Tibial nerve (tissue), 4 donors: ENCODE measurements at regions not wholly inside any gene's neighbourhood (a gene's known extent, or its start where the extent isn't known, plus 50 kb on each side); places are given as distances from the start of the nearest gene placed in this dataset.
"Not testable (repeated sequence)": the region's sequence is repeated elsewhere in the genome, so short reads cannot be mapped to it uniquely, and the experiment has no call there.

ENCODE experiments used
- DNase-seq, 2 donors: peaks; one replicate each; pipeline ENCODE4 v3.0.0-alpha.2; 2019; ENCODE audit warnings: low spot score in 2 of 2
- H3K27ac ChIP-seq, 4 donors: fragments of 200-600 bp; sonication (generic) in 3 of 4; one replicate each; pipeline ENCODE4 v1.5.1; 2017 to 2019; ENCODE audit warnings: mild to moderate bottlenecking in 1 of 4
- H3K27me3 ChIP-seq, 2 donors: fragments of 200-600 bp; sonication (generic) in 1 of 2; one replicate each; pipeline versions ENCODE4 v1.5.1 to v1.6.0; 2017 to 2019
- H3K36me3 ChIP-seq, 3 donors: fragments of 200-600 bp; sonication (generic); one replicate each; pipeline ENCODE4 v1.5.1; 2018 to 2019
- H3K4me1 ChIP-seq, 4 donors: fragments of 200-600 bp; sonication (generic) in 3 of 4; one replicate each; pipeline ENCODE4 v1.5.1; 2017 to 2019
- H3K4me3 ChIP-seq, 4 donors: fragments of 200-600 bp; sonication (generic) in 3 of 4; one replicate each; pipeline ENCODE4 v1.5.1; 2017 to 2019; ENCODE audit warnings: mild to moderate bottlenecking in 1 of 4, moderate library complexity in 1 of 4
- H3K9me3 ChIP-seq, 4 donors: fragments of 200-600 bp; sonication (generic) in 3 of 4; one replicate each; pipeline ENCODE4 v1.5.1; 2017 to 2019
- CTCF ChIP-seq, 5 experiments: fragments of 200-600 bp in 3 of 5; fragments of 450-650 bp in 2 of 5; sonication (generic) in 3 of 5; IDR thresholded peaks; one replicate each; pipeline ENCODE4 v1.5.1; 2016 to 2019; ENCODE audit warnings: antibody characterized with exemption in 5 of 5, mild to moderate bottlenecking in 3 of 5, moderate library complexity in 2 of 5
- EP300 ChIP-seq, 2 donors: sonication (generic); formaldehyde crosslinking; IDR thresholded peaks; one replicate each; pipeline ENCODE4 v1.6.1; 2017; ENCODE audit warnings: antibody characterized with exemption in 2 of 2, mild to moderate bottlenecking in 1 of 2
- POLR2A ChIP-seq, 2 donors: fragments of 450-650 bp; IDR thresholded peaks; one replicate each; pipeline ENCODE4 v1.6.1; 2017; ENCODE audit warnings: antibody characterized with exemption in 2 of 2, mild to moderate bottlenecking in 2 of 2, moderate library complexity in 2 of 2
- WGBS, 2 donors: methylation state at CpG; one replicate each; pipeline ENCODE4 v1.1.5; 2018; 5-methylcytosine and 5-hydroxymethylcytosine counted together

- H3K4me1 ChIP-seq = peaks cover 0 to 15% (median 0%) of the 10 kb centered on the region in 4 donors
- DNase-seq = peak; percentile 81 to 82
- peak; percentile 3 to 57 for TF ChIP-seq EP300 (IDR thresholded peaks at IDR 0.05)
- TF ChIP-seq CTCF (IDR thresholded peaks at IDR 0.05) = peak in 1 of 5 experiments; percentile 12
- peak in 1 of 2 donors; percentile 57 for TF ChIP-seq POLR2A (IDR thresholded peaks at IDR 0.05)
- peak overlapping the region; percentile 49 to 77 (median 66) for H3K4me3 ChIP-seq
- peak overlapping the region; percentile 90 to 95 (median 92) for H3K27ac ChIP-seq
- not testable (repeated sequence) for H3K36me3 ChIP-seq, H3K27me3 ChIP-seq, H3K9me3 ChIP-seq
- 0 to 24% methylated on average over 36 to 77 of the region's 110 CpGs for WGBS, 2 donors
These were observed 308.6 kb downstream of the ZNF37A start for GRCh38 chr10:38402442-38403346.

DNA sequence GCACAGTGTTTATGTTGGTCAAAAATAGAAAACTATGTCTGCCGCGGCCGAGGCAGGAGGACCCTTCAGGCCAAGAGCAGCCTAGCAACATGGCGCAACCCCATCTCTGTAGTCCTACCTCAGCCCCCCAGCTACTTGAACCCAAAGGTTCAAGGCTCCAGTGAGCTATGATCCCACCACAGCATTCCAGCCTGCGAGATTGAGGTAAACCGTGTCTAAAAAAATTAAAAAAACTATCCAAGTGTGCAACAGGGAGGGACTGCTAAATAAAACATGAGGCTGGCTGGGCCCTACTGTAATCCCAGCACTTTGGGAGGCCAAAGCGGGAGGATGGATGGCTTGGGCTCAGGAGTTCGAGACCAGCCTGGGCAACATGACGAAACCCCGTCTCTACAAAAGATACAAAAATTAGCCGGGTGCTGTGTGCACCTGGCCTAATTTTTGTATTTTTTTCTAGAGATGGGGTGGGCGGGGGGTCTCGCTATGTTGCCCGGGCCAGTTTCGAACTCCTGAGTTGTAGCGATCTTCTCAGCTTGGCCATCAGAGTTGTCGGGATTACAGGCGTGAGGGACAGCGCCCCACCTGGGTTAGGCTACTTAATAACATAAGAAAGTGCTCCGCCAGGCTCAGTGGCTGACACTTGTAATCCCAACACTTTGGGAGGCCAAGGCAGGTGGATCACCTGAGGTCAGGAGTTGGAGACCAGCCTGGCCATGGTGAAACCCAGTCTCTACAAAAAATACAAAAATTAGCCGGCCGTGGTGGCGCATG, 309.4 kb downstream of the ZNF37A start:
- H3K27me3 ChIP-seq, H3K9me3 ChIP-seq, H3K36me3 ChIP-seq, DNase-seq: not testable (repeated sequence)
- 74 to 82% methylated on average over 23 of the region's 23 CpGs for WGBS, 2 donors
- Histone ChIP-seq H3K4me3 (peak overlapping the region; percentile 25 to 77 (median 45)), H3K27ac (peak overlapping the region; percentile 90 to 94 (median 91)), H3K4me1 (peaks cover 0 to 15% (median 0%) of the 10 kb centered on the region in 4 donors)

GRCh38 chr10:38423634-38424033, 329.5 kb downstream of the ZNF37A start:
- not testable (repeated sequence) for H3K27ac ChIP-seq, H3K4me1 ChIP-seq, H3K9me3 ChIP-seq, DNase-seq, H3K27me3 ChIP-seq, H3K4me3 ChIP-seq
- WGBS, 2 donors = 68 to 100% methylated on average over 1 of the region's 1 CpG
- peaks cover 0 to 22% (median 0%) of the 10 kb centered on the region in 3 donors for H3K36me3 ChIP-seq

- DNase-seq, H3K9me3 ChIP-seq, H3K4me1 ChIP-seq, H3K4me3 ChIP-seq, H3K27ac ChIP-seq, H3K27me3 ChIP-seq: not testable (repeated sequence)
- peaks cover 0 to 25% (median 0%) of the 10 kb centered on the region in 3 donors for H3K36me3 ChIP-seq
- 89 to 91% methylated on average over 2 of the region's 2 CpGs for WGBS, 2 donors
These were observed 336.1 kb downstream of the ZNF37A start for GRCh38 chr10:38430242-38430641.

- 100% methylated on average over 1 to 3 of the region's 5 CpGs for WGBS, 2 donors
- not testable (repeated sequence) for H3K4me1 ChIP-seq, DNase-seq, H3K4me3 ChIP-seq, H3K27me3 ChIP-seq, H3K9me3 ChIP-seq, H3K27ac ChIP-seq
- H3K36me3 ChIP-seq = peaks cover 0 to 15% (median 0%) of the 10 kb centered on the region in 3 donors
These were observed 343.2 kb downstream of the ZNF37A start for GRCh38 chr10:38437359-38437758.

DNA sequence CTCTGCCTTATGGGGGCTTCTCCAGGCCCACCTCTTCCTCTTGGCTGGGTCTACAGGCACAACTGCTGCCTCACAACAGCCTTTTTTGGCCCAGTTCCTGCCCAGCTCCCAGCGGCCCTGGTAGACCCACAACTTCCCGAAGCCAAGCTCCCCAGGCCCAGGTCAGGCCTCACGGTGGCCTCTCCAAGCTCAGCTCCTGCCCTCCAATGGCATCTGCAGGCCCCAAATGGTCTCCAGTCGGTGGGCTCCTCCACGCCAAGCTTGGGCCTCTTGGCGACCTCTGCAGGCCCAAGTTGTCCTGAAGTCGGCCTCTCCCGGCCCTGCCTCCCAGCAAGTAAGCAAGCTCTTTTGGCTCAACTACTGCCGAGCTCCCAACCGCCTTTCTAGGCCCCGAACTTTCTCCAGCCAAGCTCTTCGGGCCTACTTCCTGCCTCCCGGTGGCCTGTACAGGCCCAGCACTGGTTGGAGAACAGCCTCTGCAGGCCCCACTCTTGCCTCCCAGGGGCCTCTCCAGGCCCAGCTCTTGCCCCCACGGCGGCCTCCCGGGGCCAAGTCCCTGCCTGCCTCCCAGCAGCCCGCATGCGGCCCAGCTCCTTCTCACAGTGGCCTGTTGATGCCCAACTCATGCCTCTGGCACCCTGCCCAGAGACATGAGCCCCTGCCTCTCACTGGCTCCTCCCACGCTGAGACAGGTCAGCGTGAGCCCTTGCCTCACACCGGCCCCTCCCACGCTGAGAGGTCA, 354.6 kb downstream of the ZNF37A start:
- H3K4me3 ChIP-seq, H3K27me3 ChIP-seq, DNase-seq, H3K9me3 ChIP-seq, H3K27ac ChIP-seq, H3K4me1 ChIP-seq: not testable (repeated sequence)
- peaks cover 0 to 69% (median 0%) of the 10 kb centered on the region in 3 donors for H3K36me3 ChIP-seq
- 91 to 94% methylated on average over 19 to 22 of the region's 22 CpGs for WGBS, 2 donors

DNA sequence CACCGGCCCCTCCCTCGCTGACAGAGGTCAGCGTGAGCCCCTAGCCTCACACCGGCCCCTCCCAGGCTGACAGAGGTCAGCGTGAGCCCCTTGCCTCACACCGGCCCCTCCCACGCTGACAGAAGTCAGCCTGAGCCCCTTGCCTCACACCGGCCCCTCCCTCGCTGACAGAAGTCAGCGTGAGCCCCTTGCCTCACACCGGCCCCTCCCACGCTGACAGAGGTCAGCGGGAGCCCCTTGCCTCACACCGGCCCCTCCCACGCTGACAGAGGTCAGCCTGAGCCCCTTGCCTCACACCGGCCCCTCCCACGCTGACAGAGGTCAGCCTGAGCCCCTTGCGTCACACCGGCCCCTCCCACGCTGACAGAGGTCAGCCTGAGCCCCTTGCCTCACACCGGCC, 355.5 kb downstream of the ZNF37A start:
- H3K27ac ChIP-seq, H3K4me3 ChIP-seq, H3K9me3 ChIP-seq, H3K27me3 ChIP-seq, H3K4me1 ChIP-seq, DNase-seq: not testable (repeated sequence)
- H3K36me3 ChIP-seq = peaks cover 0 to 68% (median 0%) of the 10 kb centered on the region in 3 donors
- 82 to 91% methylated on average over 9 to 20 of the region's 21 CpGs for WGBS, 2 donors

DNA sequence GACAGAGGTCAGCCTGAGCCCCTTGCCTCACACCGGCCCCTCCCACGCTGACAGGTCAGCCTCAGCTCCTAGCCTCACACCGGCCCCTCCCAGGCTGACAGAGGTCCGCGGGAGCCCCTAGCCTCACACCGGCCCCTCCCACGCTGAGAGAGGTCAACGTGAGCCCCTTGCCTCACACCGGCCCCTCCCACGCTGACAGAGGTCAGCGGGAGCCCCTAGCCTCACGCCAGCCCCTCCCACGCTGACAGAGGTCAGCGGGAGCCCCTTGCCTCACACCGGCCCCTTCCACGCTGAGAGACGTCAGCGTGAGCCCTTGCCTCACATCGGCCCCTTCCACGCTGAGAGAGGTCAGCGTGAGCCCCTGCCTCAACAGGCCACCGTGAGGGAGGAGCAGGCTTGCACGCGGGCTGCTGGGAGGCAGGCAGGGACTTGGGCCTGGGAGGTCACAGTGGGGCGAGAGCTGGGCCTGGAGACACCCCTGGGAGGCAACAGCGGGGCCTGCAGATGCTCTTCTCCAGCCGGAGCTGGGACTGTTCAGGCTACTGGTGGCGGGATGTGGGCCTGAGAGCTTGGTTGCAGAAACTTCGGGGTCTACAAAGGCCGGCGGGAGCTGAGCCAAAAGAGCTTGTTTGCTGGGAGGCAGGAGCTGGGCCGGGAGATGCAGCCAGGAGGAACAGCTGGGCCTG, 356.4 kb downstream of the ZNF37A start:
- 91 to 92% methylated on average over 22 to 31 of the region's 32 CpGs for WGBS, 2 donors
- not testable (repeated sequence) for DNase-seq, H3K27ac ChIP-seq

GRCh38 chr10:38451306-38451967, 357.3 kb downstream of the ZNF37A start:
- not testable (repeated sequence) for H3K4me1 ChIP-seq, H3K9me3 ChIP-seq, H3K4me3 ChIP-seq, H3K27ac ChIP-seq, H3K27me3 ChIP-seq, DNase-seq
- peaks cover 0 to 60% (median 0%) of the 10 kb centered on the region in 3 donors for H3K36me3 ChIP-seq
- 90 to 95% methylated on average over 24 to 25 of the region's 28 CpGs for WGBS, 2 donors

More for the DNA sequence above, 356.4 kb downstream of the ZNF37A start:
- not testable (repeated sequence) for H3K27me3 ChIP-seq, H3K4me3 ChIP-seq, H3K4me1 ChIP-seq, H3K9me3 ChIP-seq
- H3K36me3 ChIP-seq = peaks cover 0 to 68% (median 0%) of the 10 kb centered on the region in 3 donors
